ENCODE measurements at regions not wholly inside any gene's neighbourhood (a gene's known extent, or its start where the extent isn't known, plus 50 kb on each side); places are given as distances from the start of the nearest gene placed in this dataset.

DNA sequence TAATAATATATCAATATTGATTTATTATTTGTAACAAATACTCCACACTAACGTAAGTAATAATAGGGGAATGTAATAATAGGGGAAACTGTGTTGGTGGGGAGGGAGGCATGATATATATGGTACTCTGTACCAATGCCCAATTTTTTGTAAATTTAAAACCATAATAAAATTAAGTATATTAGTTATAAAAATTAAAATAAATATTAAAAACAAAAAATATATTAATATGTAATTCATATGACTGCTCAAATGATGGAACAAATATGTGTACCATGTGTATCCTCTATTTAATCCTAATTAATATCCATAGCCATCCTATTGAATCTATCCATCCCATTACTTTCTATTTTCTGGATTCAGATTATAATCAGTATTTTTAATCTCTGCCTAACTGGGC is 578.0 kb downstream of the KCNA4 start:
- Mint-ChIP-seq H3K4me1 (no peaks in the 10 kb centered on the region), H3K27me3 (ENCODE audit: low read depth) (no peaks in the 10 kb centered on the region), H3K4me3 (no peak overlapping the region), H3K27ac (ENCODE audit: unreplicated experiment) (no peak overlapping the region), H3K36me3 (ENCODE audit: low read depth) (no peaks in the 10 kb centered on the region), H3K9me3 (peaks cover 6% of the 10 kb centered on the region)
- no peak for TF ChIP-seq CTCF (conservative IDR thresholded peaks at IDR 0.05)
- DNase-seq (ENCODE audit: low read depth, low spot score) = no peak

- H3K4me1 Mint-ChIP-seq = no peaks in the 10 kb centered on the region
- H3K27ac Mint-ChIP-seq (ENCODE audit: unreplicated experiment) = no peak overlapping the region
- no peak for TF ChIP-seq CTCF (conservative IDR thresholded peaks at IDR 0.05)
- no peaks in the 10 kb centered on the region for H3K36me3 Mint-ChIP-seq (ENCODE audit: low read depth)
- no peak for DNase-seq (ENCODE audit: low read depth, low spot score)
- no peak overlapping the region for H3K4me3 Mint-ChIP-seq
- no peaks in the 10 kb centered on the region for H3K27me3 Mint-ChIP-seq (ENCODE audit: low read depth)
- H3K9me3 Mint-ChIP-seq = peaks cover 2% of the 10 kb centered on the region
Measured at GRCh38 chr11:29435421-29435820, 581.4 kb downstream of the KCNA4 start.

DNA sequence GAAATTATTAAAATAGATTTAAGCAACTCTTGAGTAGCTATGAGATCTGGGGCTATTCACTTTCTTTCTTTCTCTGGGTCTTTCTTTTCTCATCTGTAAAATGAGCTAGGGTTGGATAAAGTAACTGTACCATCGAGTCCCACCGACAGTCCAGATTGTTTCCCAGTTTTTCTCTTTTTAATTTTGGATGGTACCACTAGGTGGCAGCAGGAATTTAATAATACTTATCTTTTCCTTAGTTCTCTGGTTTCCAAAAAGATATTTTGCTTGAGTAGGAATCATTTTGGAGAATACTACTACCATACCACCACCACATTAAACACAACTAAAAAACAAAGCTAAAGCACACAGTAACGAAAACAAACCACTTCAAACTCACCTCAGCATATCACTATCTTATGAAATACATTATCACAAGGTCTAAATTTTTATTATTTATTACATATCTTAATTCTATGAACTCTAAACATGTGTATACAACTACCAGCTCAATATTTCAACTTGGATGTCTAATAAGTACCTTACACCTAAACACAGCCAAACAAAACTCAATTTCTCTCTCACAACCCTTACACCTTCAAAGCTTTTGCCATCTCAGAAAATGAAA is 584.0 kb downstream of the KCNA4 start:
- no peak overlapping the region for H3K27ac Mint-ChIP-seq (ENCODE audit: unreplicated experiment)
- H3K9me3 Mint-ChIP-seq = peaks cover 2% of the 10 kb centered on the region
- TF ChIP-seq CTCF (conservative IDR thresholded peaks at IDR 0.05) = peak; percentile 77
- H3K36me3 Mint-ChIP-seq (ENCODE audit: low read depth) = no peaks in the 10 kb centered on the region
- H3K4me3 Mint-ChIP-seq = no peak overlapping the region
- H3K27me3 Mint-ChIP-seq (ENCODE audit: low read depth) = no peaks in the 10 kb centered on the region
- DNase-seq (ENCODE audit: low read depth, low spot score) = peak; percentile 9
- no peaks in the 10 kb centered on the region for H3K4me1 Mint-ChIP-seq

- TF ChIP-seq CTCF (conservative IDR thresholded peaks at IDR 0.05) = no peak
- no peak overlapping the region for H3K27ac Mint-ChIP-seq (ENCODE audit: unreplicated experiment)
Measured at GRCh38 chr11:29405305-29405704, 611.5 kb downstream of the KCNA4 start.

DNA sequence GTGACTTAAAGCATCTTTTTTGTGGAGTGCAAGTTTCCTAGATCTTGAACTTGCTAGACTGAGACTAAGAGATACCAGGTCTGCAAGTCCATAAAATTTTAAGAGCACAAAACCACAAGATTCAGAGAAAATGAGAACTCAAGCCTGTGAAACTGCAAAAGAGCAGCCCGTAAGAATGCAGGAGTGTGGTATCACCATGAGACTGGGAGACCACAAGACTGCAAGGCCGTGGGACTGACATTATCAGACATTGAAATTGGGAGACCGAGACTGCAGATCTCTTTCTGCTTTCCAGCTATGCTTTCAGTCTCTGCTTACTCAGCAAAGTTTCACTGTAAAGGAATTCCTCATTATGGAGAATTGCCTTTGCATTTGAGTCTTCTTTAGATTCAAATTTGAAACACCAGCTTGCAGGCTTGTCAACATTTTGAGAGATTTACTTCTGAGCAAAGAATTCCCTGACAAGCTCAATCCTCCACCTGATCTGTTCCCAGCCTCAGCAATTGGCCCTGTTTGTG is 621.2 kb downstream of the KCNA4 start:
- Mint-ChIP-seq H3K27ac (ENCODE audit: unreplicated experiment) (no peak overlapping the region), H3K4me1 (no peaks in the 10 kb centered on the region), H3K36me3 (ENCODE audit: low read depth) (no peaks in the 10 kb centered on the region), H3K4me3 (no peak overlapping the region), H3K9me3 (no peaks in the 10 kb centered on the region), H3K27me3 (ENCODE audit: low read depth) (peaks cover 22% of the 10 kb centered on the region)
- no peak for TF ChIP-seq CTCF (conservative IDR thresholded peaks at IDR 0.05)
- DNase-seq (ENCODE audit: low read depth, low spot score) = no peak

More at GRCh38 chr11:29405305-29405704, 611.5 kb downstream of the KCNA4 start:
- no peak for DNase-seq (ENCODE audit: low read depth, low spot score)
- Mint-ChIP-seq H3K9me3 (no peaks in the 10 kb centered on the region), H3K4me3 (no peak overlapping the region), H3K4me1 (no peaks in the 10 kb centered on the region), H3K36me3 (ENCODE audit: low read depth) (no peaks in the 10 kb centered on the region), H3K27me3 (ENCODE audit: low read depth) (peaks cover 16% of the 10 kb centered on the region)
